Ovary (tissue), 3 donors: ENCODE measurements at regions not wholly inside any gene's neighbourhood (a gene's known extent, or its start where the extent isn't known, plus 50 kb on each side); places are given as distances from the start of the nearest gene placed in this dataset.

ENCODE experiments used
- POLR2A ChIP-seq: fragments of 450-650 bp; IDR thresholded peaks from one replicate; pipeline ENCODE4 v1.6.1; 2017; ENCODE audit warnings: antibody characterized with exemption, mild to moderate bottlenecking, moderate library complexity
- TF ChIP-seq, protein P1 (sequence below), 3 donors: fragments of 450-650 bp in 2 of 3; fragments of 200-600 bp in 1 of 3; IDR thresholded peaks; one replicate each; pipeline versions ENCODE4 v1.5.1 to v1.8.0; 2016 to 2022; ENCODE audit warnings: antibody characterized with exemption in 3 of 3, mild to moderate bottlenecking in 1 of 3
- donor health status: DM: no; HTN: no; CAD: no.

DNA sequence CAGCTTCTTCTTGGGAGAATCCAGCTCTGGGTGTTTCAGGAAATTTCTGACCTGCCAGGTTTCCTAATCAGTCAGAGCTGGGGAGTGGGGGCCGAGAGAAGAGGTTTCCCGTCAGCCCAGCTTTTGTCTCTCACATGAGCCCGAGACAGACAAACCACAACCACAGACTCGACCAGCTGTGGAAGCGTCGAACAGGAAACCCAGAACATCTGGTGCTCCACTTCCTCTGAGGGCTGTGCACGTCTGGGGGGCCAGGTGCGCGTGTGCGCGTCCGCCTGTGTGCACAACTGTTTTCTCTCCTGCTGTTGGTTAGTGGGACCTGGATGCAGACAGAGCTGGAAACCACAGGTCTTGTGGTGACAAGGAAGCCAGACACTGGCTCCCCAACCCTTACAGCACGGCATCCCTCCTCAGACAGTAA, 113.0 kb upstream of the SLC25A33 start:
- no peak for TF ChIP-seq POLR2A
- TF ChIP-seq, protein P1, sequence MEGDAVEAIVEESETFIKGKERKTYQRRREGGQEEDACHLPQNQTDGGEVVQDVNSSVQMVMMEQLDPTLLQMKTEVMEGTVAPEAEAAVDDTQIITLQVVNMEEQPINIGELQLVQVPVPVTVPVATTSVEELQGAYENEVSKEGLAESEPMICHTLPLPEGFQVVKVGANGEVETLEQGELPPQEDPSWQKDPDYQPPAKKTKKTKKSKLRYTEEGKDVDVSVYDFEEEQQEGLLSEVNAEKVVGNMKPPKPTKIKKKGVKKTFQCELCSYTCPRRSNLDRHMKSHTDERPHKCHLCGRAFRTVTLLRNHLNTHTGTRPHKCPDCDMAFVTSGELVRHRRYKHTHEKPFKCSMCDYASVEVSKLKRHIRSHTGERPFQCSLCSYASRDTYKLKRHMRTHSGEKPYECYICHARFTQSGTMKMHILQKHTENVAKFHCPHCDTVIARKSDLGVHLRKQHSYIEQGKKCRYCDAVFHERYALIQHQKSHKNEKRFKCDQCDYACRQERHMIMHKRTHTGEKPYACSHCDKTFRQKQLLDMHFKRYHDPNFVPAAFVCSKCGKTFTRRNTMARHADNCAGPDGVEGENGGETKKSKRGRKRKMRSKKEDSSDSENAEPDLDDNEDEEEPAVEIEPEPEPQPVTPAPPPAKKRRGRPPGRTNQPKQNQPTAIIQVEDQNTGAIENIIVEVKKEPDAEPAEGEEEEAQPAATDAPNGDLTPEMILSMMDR (IDR thresholded peaks at IDR 0.05) = no peak
